Activated CD4-positive, alpha-beta T cell treated with anti-CD3 and anti-CD28 coated beads, Interleukin-2, amount 10 ng/mL, durations not matched to agents 24 days and 14 days (primary cell): ENCODE measurements at regions not wholly inside any gene's neighbourhood (a gene's known extent, or its start where the extent isn't known, plus 50 kb on each side); places are given as distances from the start of the nearest gene placed in this dataset.

Experiments
- DNase-seq: peaks from one replicate; pipeline ENCODE4 v3.0.0; 2022
- H3K27ac Mint-ChIP-seq: one replicate; pipeline ENCODE4 v1.8.0; 2022; ENCODE audit warnings: mild to moderate bottlenecking, mixed read lengths
- H3K27me3 Mint-ChIP-seq: one replicate; pipeline ENCODE4 v1.8.0; 2022; ENCODE audit warnings: mixed read lengths
- H3K36me3 Mint-ChIP-seq: one replicate; pipeline ENCODE4 v1.8.0; 2022; ENCODE audit warnings: low read depth, mild to moderate bottlenecking, mixed read lengths
- H3K4me1 Mint-ChIP-seq: one replicate; pipeline ENCODE4 v1.8.0; 2021; ENCODE audit warnings: mixed read lengths
- H3K4me3 Mint-ChIP-seq: one replicate; pipeline ENCODE4 v1.8.0; 2022; ENCODE audit warnings: mild to moderate bottlenecking, moderate library complexity, mixed read lengths
- H3K9me3 Mint-ChIP-seq: one replicate; pipeline ENCODE4 v1.8.0; 2021; ENCODE audit warnings: mixed read lengths
- intact Hi-C: fragments of 100-400 bp; cut with micrococcal nuclease; formaldehyde crosslinking; loops from one replicate; pipeline ENCODE4 v1.15.1; 2023

DNA sequence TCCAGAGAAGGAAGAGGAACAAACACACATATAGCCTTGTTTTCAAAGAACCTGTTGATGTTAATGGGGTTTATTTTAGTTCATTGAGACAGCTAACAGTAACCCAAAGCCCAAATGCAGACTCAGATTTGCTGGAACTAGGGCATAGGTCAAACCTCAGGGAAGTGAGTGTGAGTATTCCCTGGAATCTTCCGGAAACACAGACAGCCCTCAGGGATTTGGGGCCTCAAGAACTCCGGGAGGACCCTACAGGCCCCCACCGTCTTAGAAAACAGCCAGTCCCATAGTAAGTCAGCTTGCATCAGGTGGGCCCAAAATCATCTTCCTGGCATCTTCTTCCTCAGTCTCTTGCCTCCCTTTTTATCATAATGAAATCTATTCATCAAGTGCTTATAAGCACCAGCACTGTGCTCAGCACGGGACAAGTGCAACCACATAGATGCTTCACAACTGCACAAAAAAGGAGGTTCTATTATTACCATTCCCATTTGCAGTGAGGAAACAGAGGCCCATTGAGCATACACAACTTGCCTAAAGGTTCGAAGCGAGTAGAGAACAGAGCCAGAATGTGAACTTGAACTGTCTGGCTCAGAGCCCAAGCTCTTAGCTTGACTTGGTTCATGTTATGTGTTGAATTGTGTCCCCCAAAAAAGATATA, 50.2 kb upstream of the BCL11A start:
- no peak overlapping the region for H3K4me3 Mint-ChIP-seq
- H3K27me3 Mint-ChIP-seq: peaks cover 5% of the 10 kb centered on the region
- no peak for DNase-seq
- no peak overlapping the region for H3K27ac Mint-ChIP-seq
- no peaks in the 10 kb centered on the region for H3K36me3 Mint-ChIP-seq
- H3K9me3 Mint-ChIP-seq: no peaks in the 10 kb centered on the region
- H3K4me1 Mint-ChIP-seq: no peaks in the 10 kb centered on the region
- intact Hi-C loops: no loop called here

DNA sequence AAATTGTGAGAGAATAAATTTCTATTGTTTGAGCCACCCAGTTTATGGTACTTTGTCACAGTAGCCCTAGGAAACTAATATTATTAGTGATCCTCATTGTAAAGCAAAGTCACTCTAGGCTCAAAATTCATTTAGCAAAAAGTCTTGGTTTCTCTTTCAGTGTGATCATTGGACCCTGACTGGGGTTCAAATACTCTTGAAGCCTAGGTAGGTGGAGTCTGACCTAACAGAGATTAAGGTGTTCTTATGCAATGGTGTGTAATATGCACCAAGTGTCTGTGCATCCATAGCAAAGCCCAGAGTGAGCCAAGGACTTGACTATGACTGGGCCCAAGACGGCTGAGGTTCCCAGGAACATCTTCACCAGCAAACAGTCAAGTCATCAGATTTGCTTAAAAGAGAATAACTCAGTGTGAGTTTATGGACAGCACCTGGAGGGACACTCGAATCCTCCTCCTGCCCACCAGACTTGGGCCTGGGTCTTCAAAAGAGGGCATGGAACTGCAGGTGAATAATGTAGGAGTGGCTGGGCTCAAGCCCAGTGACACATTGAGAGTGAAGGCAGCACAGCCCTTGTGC, 51.1 kb upstream of the BCL11A start:
- no peaks in the 10 kb centered on the region for H3K9me3 Mint-ChIP-seq
- DNase-seq: no peak
- no peak overlapping the region for H3K4me3 Mint-ChIP-seq
- H3K36me3 Mint-ChIP-seq: no peaks in the 10 kb centered on the region
- no peak overlapping the region for H3K27ac Mint-ChIP-seq
- intact Hi-C loops: no loop called here
- H3K4me1 Mint-ChIP-seq: no peaks in the 10 kb centered on the region
- peaks cover 7% of the 10 kb centered on the region for H3K27me3 Mint-ChIP-seq

DNA sequence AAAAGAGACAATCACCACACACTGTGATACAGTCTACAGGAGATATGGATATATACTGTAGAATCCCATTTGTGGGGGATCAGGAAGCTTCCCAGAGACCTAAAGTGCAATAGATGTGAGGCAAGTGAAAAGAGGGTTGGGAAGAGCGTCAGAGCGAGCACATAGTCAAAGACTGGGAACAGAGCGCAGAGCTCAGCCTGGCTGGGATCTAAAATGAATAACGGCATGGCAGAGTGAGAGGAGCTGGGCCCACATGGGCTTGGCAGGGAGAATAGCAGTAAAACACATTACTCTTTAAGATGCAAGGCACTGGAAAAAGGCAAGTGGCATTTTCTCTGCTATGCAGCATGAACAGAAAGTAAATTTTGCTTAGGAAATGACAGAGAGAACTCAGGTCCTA, 52.4 kb upstream of the BCL11A start:
- peaks cover 7% of the 10 kb centered on the region for H3K27me3 Mint-ChIP-seq

DNA sequence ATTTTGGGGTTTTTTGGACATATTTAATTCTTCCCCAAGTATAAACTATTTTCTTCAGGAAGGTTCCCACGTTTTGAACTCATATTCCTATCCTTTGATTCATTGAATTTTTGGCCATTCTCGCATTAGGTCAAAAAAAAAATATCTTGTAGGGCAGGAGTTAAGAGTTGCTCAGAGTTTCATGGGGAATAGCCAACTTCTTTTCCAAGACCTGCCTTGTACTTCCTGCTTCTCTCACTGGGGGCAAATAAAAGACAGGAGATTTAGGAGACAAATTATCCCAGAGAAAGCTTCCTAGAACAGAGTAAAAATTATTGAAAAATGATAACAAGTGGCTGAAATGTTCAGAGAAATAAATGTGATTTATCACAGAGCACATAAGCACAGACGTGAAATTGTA, 55.2 kb upstream of the BCL11A start:
- Mint-ChIP-seq H3K4me3 (no peak overlapping the region), H3K27me3 (peaks cover 14% of the 10 kb centered on the region), H3K36me3 (no peaks in the 10 kb centered on the region), H3K4me1 (no peaks in the 10 kb centered on the region), H3K9me3 (no peaks in the 10 kb centered on the region), H3K27ac (no peak overlapping the region)
- intact Hi-C loops: no loop called here
- DNase-seq: no peak

More for the DNA sequence above, 52.4 kb upstream of the BCL11A start:
- H3K4me1 Mint-ChIP-seq: no peaks in the 10 kb centered on the region
- intact Hi-C loops: no loop called here
- H3K4me3 Mint-ChIP-seq: no peak overlapping the region
- H3K9me3 Mint-ChIP-seq: no peaks in the 10 kb centered on the region
- DNase-seq: no peak
- H3K27ac Mint-ChIP-seq: no peak overlapping the region
- H3K36me3 Mint-ChIP-seq: no peaks in the 10 kb centered on the region

GRCh38 chr2:60612033-60612432, 58.6 kb upstream of the BCL11A start:
- no peaks in the 10 kb centered on the region for H3K4me1 Mint-ChIP-seq
- DNase-seq: no peak
- H3K36me3 Mint-ChIP-seq: no peaks in the 10 kb centered on the region
- no peak overlapping the region for H3K27ac Mint-ChIP-seq
- peaks cover 14% of the 10 kb centered on the region for H3K27me3 Mint-ChIP-seq
- intact Hi-C loops: no loop called here
- H3K9me3 Mint-ChIP-seq: no peaks in the 10 kb centered on the region
- H3K4me3 Mint-ChIP-seq: no peak overlapping the region

- H3K36me3 Mint-ChIP-seq: no peaks in the 10 kb centered on the region
- no peak overlapping the region for H3K27ac Mint-ChIP-seq
- H3K9me3 Mint-ChIP-seq: no peaks in the 10 kb centered on the region
- intact Hi-C loops: no loop called here
- peaks cover 7% of the 10 kb centered on the region for H3K27me3 Mint-ChIP-seq
- no peak for DNase-seq
- H3K4me1 Mint-ChIP-seq: no peaks in the 10 kb centered on the region
- no peak overlapping the region for H3K4me3 Mint-ChIP-seq
Measured at GRCh38 chr2:60614319-60614718, 60.9 kb upstream of the BCL11A start.

- Mint-ChIP-seq H3K27ac (no peak overlapping the region), H3K27me3 (peaks cover 10% of the 10 kb centered on the region), H3K9me3 (no peaks in the 10 kb centered on the region), H3K4me1 (no peaks in the 10 kb centered on the region), H3K36me3 (no peaks in the 10 kb centered on the region), H3K4me3 (no peak overlapping the region)
- DNase-seq: no peak
- intact Hi-C loops: no loop called here
Measured at GRCh38 chr2:60621688-60622429, 68.4 kb upstream of the BCL11A start.

DNA sequence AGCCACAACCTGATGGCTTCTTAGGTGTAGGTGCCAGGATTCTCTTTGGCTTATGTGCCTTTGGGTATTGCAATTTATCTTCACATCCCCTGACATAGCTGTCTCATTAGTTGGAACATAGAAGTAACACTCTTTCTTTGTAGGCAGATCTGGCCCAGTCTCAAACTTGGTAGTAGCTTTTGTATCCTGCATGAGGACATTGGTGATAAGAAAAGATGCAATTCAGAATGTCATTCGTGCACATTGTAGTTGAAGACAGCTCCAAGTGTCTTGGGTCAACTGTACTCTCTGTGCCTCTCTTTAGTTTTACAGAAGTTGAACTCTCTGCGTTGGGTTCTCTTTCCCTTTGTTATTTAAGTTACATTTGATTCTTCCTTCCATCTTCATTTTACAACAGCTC, 69.6 kb upstream of the BCL11A start:
- intact Hi-C loops: no loop called here
- H3K27me3 Mint-ChIP-seq: peaks cover 13% of the 10 kb centered on the region
- no peaks in the 10 kb centered on the region for H3K4me1 Mint-ChIP-seq
- no peak for DNase-seq
- H3K27ac Mint-ChIP-seq: no peak overlapping the region
- no peaks in the 10 kb centered on the region for H3K9me3 Mint-ChIP-seq
- no peaks in the 10 kb centered on the region for H3K36me3 Mint-ChIP-seq
- H3K4me3 Mint-ChIP-seq: no peak overlapping the region

DNA sequence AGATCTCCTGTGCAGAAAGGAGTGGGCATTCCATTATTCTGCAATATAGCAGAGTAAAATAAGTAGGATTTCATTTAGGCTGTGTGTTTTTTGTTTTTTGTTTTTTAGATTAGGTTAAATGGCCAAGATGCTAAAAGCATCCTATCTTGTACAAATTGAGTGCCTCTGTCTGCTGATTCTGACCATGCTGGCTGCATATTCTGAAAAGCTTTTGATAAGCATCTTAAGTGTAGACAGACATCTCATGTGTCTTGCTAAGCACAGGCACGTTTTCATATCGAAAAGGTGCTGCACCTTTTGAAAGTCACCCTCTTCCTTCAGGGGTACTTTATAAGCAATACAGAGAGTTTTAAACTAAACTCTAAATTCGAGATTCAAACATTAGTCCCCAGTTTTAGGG, 74.0 kb upstream of the BCL11A start:
- intact Hi-C loops: no loop called here
- no peaks in the 10 kb centered on the region for H3K9me3 Mint-ChIP-seq
- DNase-seq: no peak
- peaks cover 14% of the 10 kb centered on the region for H3K27me3 Mint-ChIP-seq
- H3K4me3 Mint-ChIP-seq: no peak overlapping the region
- H3K4me1 Mint-ChIP-seq: no peaks in the 10 kb centered on the region
- H3K36me3 Mint-ChIP-seq: no peaks in the 10 kb centered on the region
- no peak overlapping the region for H3K27ac Mint-ChIP-seq

DNA sequence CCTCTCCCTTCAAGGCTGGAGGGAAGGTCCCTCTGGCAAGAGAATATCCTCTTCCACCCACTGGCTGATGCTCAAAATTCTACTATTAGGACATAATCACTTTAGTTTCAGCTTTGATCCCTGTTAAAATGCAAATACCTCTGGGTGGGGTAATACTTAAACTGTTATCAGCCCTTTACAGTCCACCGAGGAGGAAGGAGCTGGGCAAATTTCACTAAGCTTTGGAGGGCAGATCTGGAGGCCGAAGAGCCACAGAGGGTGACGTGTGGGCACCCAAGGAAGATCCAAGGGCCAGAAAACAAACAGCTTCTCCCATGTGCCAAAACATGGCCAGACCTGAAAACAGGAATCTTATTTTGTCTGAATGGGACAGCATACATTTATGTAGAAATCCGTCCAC, 74.6 kb upstream of the BCL11A start:
- Mint-ChIP-seq H3K36me3 (no peaks in the 10 kb centered on the region), H3K4me3 (no peak overlapping the region), H3K4me1 (no peaks in the 10 kb centered on the region), H3K9me3 (no peaks in the 10 kb centered on the region), H3K27me3 (peaks cover 14% of the 10 kb centered on the region), H3K27ac (no peak overlapping the region)
- DNase-seq: no peak
- intact Hi-C loops: no loop called here

GRCh38 chr2:60628615-60629304, 75.3 kb upstream of the BCL11A start:
- Mint-ChIP-seq H3K27ac (no peak overlapping the region), H3K36me3 (no peaks in the 10 kb centered on the region), H3K9me3 (no peaks in the 10 kb centered on the region), H3K4me1 (no peaks in the 10 kb centered on the region), H3K27me3 (peaks cover 8% of the 10 kb centered on the region), H3K4me3 (no peak overlapping the region)
- intact Hi-C loops: no loop called here
- DNase-seq: no peak

GRCh38 chr2:60629305-60629662, 75.8 kb upstream of the BCL11A start:
- Mint-ChIP-seq H3K36me3 (no peaks in the 10 kb centered on the region), H3K27ac (no peak overlapping the region), H3K4me1 (no peaks in the 10 kb centered on the region), H3K4me3 (no peak overlapping the region), H3K27me3 (peaks cover 7% of the 10 kb centered on the region), H3K9me3 (no peaks in the 10 kb centered on the region)
- DNase-seq: no peak
- intact Hi-C loops: no loop called here

DNA sequence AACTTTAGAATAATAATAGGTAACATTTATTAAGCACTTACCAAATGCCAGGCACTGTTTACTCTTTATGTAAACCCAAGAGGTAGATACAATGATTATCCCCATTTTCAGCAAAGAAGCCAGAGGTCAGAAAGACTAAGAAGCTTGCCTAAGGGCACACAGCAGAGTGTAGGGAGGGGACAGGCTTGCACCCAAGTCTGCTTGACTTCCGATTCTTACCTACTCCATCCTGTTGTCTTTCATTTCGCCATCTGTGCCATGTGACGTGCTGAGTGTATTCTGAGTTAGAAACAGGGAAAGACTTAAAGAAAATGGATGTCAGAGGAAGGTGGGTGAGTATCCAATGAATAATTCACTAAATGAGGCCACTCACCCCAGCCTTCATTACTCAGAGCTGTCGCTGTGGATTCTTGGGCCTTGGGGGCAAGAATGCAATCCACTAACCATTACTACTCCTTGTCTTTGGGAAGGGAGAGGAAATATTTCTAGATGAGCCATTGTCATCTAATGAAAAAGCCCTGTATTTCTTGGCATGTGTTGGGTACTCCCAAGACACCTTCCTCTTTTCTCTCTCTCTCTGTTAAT, 76.4 kb upstream of the BCL11A start:
- H3K27me3 Mint-ChIP-seq: peaks cover 8% of the 10 kb centered on the region
- no peaks in the 10 kb centered on the region for H3K4me1 Mint-ChIP-seq
- no peak for DNase-seq
- H3K27ac Mint-ChIP-seq: no peak overlapping the region
- no peak overlapping the region for H3K4me3 Mint-ChIP-seq
- no peaks in the 10 kb centered on the region for H3K9me3 Mint-ChIP-seq
- intact Hi-C loops: no loop called here
- no peaks in the 10 kb centered on the region for H3K36me3 Mint-ChIP-seq

DNA sequence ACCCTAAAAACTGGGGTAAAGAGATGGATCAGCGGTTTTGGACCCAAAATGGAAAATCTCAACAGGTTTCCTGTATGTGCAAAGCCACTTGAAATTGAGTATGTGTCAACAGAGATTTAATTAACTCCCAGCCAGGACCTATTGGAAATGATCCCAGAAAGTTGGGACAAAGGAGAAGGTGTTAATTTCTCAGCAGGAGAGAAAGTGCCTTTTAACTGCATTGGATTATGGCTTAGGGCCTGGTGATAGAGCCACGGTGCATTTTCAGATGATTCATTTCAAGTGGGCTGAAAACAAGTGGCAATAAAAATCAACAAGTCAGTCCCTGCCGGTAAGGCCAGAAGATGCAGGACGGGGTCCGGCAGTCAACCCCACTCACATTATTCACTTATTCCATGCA, 80.2 kb upstream of the BCL11A start:
- DNase-seq: no peak
- Mint-ChIP-seq H3K27ac (no peak overlapping the region), H3K27me3 (peaks cover 5% of the 10 kb centered on the region), H3K9me3 (no peaks in the 10 kb centered on the region), H3K4me3 (no peak overlapping the region), H3K4me1 (no peaks in the 10 kb centered on the region), H3K36me3 (no peaks in the 10 kb centered on the region)
- intact Hi-C loops: no loop called here
